ENCODE measurements at regions not wholly inside any gene's neighbourhood (a gene's known extent, or its start where the extent isn't known, plus 50 kb on each side); places are given as distances from the start of the nearest gene placed in this dataset.

DNA sequence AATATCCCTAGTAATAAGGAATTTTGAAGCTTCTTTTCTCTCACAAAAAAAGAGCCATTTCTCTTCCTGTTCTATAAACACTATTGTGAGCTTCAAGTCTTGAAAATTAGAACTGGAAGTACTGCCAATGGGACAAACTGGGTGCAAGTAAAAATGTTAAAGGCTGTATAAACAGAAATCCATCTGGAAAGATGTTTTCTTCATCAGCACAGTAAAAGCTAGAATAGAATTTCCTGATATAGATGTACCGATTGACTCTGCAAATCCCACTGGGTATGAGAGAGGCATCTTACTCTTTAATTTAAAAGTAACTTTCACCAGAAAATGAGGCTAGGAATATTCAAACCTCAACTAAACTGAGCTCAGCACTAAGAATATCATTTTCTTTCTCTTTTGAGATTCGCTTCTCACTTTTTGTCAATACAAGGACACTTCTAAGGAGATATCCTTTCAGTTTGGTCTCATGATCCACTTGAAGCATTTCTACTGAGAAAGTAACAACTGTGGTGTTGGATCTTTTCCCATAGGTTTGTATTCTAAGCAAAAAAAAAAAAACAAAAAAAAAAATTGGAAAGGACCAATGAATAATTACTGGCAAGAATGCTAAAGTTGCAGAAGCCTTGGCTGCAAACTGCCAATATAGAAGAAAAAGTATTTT is 169.0 kb upstream of the PRDM1 start:
- Histone ChIP-seq H3K4me2 (ENCODE audit: low read length) (no peak overlapping the region), H3K27me3 (ENCODE audit: insufficient read depth, low read length) (peaks cover 2% of the 10 kb centered on the region), H3K79me2 (ENCODE audit: insufficient read depth, low read length) (no peaks in the 10 kb centered on the region), H3K4me3 (ENCODE audit: insufficient read depth, low read depth, low read length) (no peak overlapping the region), H3K36me3 (ENCODE audit: insufficient read depth, low read length) (no peaks in the 10 kb centered on the region), H4K20me1 (ENCODE audit: insufficient read depth, low read length) (no peaks in the 10 kb centered on the region), H2AFZ (ENCODE audit: low read depth, low read length) (no peak overlapping the region), H3K9me3 (ENCODE audit: insufficient read depth, low read depth, low read length) (no peaks in the 10 kb centered on the region), H3K9ac (ENCODE audit: low read length) (no peak overlapping the region), H3K27ac (ENCODE audit: low read depth, low read length) (no peak overlapping the region), H3K4me1 (ENCODE audit: insufficient read depth, low read length) (no peaks in the 10 kb centered on the region)
- DNase-seq (ENCODE audit: low read depth) (no peak), FAIRE-seq (no peak)
- Mint-ChIP-seq H3K4me1 (ENCODE audit: low read depth, unreplicated experiment) (no peaks in the 10 kb centered on the region), H3K9me3 (ENCODE audit: unreplicated experiment) (no peaks in the 10 kb centered on the region), H3K4me3 (ENCODE audit: unreplicated experiment) (no peak overlapping the region), H3K27me3 (ENCODE audit: low read depth, unreplicated experiment) (no peaks in the 10 kb centered on the region), H3K27ac (ENCODE audit: unreplicated experiment) (no peak overlapping the region), H3K36me3 (ENCODE audit: low read depth, unreplicated experiment) (peaks cover 2% of the 10 kb centered on the region)
- no peak for TF ChIP-seq EZH2 (IDR thresholded peaks at IDR 0.05; ENCODE audit: insufficient read depth, low read length)
- TF ChIP-seq, protein P1, sequence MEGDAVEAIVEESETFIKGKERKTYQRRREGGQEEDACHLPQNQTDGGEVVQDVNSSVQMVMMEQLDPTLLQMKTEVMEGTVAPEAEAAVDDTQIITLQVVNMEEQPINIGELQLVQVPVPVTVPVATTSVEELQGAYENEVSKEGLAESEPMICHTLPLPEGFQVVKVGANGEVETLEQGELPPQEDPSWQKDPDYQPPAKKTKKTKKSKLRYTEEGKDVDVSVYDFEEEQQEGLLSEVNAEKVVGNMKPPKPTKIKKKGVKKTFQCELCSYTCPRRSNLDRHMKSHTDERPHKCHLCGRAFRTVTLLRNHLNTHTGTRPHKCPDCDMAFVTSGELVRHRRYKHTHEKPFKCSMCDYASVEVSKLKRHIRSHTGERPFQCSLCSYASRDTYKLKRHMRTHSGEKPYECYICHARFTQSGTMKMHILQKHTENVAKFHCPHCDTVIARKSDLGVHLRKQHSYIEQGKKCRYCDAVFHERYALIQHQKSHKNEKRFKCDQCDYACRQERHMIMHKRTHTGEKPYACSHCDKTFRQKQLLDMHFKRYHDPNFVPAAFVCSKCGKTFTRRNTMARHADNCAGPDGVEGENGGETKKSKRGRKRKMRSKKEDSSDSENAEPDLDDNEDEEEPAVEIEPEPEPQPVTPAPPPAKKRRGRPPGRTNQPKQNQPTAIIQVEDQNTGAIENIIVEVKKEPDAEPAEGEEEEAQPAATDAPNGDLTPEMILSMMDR (IDR thresholded peaks at IDR 0.05; ENCODE audit: insufficient read depth, low read depth, low read length) = no peak

- no peaks in the 10 kb centered on the region for H3K4me1 ChIP-seq (ENCODE audit: insufficient read depth, low read length)
- no peaks in the 10 kb centered on the region for H3K36me3 ChIP-seq (ENCODE audit: insufficient read depth, low read length)
- H3K4me3 ChIP-seq (ENCODE audit: insufficient read depth, low read depth, low read length) = no peak overlapping the region
- peaks cover 1% of the 10 kb centered on the region for H3K36me3 Mint-ChIP-seq (ENCODE audit: low read depth, unreplicated experiment)
- no peak overlapping the region for H3K27ac ChIP-seq (ENCODE audit: low read depth, low read length)
- H3K27ac Mint-ChIP-seq (ENCODE audit: unreplicated experiment) = no peak overlapping the region
- FAIRE-seq = no peak
- H3K9me3 Mint-ChIP-seq (ENCODE audit: unreplicated experiment) = no peaks in the 10 kb centered on the region
- TF ChIP-seq EZH2 (IDR thresholded peaks at IDR 0.05; ENCODE audit: insufficient read depth, low read length) = no peak
- no peak overlapping the region for H2AFZ ChIP-seq (ENCODE audit: low read depth, low read length)
- no peaks in the 10 kb centered on the region for H3K79me2 ChIP-seq (ENCODE audit: insufficient read depth, low read length)
- no peak for DNase-seq (ENCODE audit: low read depth)
- peaks cover 4% of the 10 kb centered on the region for H3K27me3 Mint-ChIP-seq (ENCODE audit: low read depth, unreplicated experiment)
- H3K9me3 ChIP-seq (ENCODE audit: insufficient read depth, low read depth, low read length) = no peaks in the 10 kb centered on the region
- H3K9ac ChIP-seq (ENCODE audit: low read length) = no peak overlapping the region
- no peaks in the 10 kb centered on the region for H4K20me1 ChIP-seq (ENCODE audit: insufficient read depth, low read length)
- H3K4me1 Mint-ChIP-seq (ENCODE audit: low read depth, unreplicated experiment) = no peaks in the 10 kb centered on the region
- H3K27me3 ChIP-seq (ENCODE audit: insufficient read depth, low read length) = no peaks in the 10 kb centered on the region
- no peak overlapping the region for H3K4me3 Mint-ChIP-seq (ENCODE audit: unreplicated experiment)
- no peak overlapping the region for H3K4me2 ChIP-seq (ENCODE audit: low read length)
These were observed 175.0 kb upstream of the PRDM1 start for GRCh38 chr6:105911106-105911629.

GRCh38 chr6:105909106-105909505 is 177.0 kb upstream of the PRDM1 start:
- H3K79me2 ChIP-seq (ENCODE audit: insufficient read depth, low read length) = no peaks in the 10 kb centered on the region
- no peak overlapping the region for H3K4me2 ChIP-seq (ENCODE audit: low read length)
- H3K27me3 ChIP-seq (ENCODE audit: insufficient read depth, low read length) = no peaks in the 10 kb centered on the region
- H3K27me3 Mint-ChIP-seq (ENCODE audit: low read depth, unreplicated experiment) = peaks cover 4% of the 10 kb centered on the region
- H3K27ac ChIP-seq (ENCODE audit: low read depth, low read length) = no peak overlapping the region
- no peak overlapping the region for H2AFZ ChIP-seq (ENCODE audit: low read depth, low read length)
- H3K4me1 Mint-ChIP-seq (ENCODE audit: low read depth, unreplicated experiment) = peaks cover 3% of the 10 kb centered on the region
- no peak overlapping the region for H3K27ac Mint-ChIP-seq (ENCODE audit: unreplicated experiment)
- FAIRE-seq = no peak
- no peaks in the 10 kb centered on the region for H3K9me3 Mint-ChIP-seq (ENCODE audit: unreplicated experiment)
- no peaks in the 10 kb centered on the region for H3K9me3 ChIP-seq (ENCODE audit: insufficient read depth, low read depth, low read length)
- H3K36me3 Mint-ChIP-seq (ENCODE audit: low read depth, unreplicated experiment) = peaks cover 1% of the 10 kb centered on the region
- H4K20me1 ChIP-seq (ENCODE audit: insufficient read depth, low read length) = no peaks in the 10 kb centered on the region
- no peak overlapping the region for H3K9ac ChIP-seq (ENCODE audit: low read length)
- H3K4me1 ChIP-seq (ENCODE audit: insufficient read depth, low read length) = no peaks in the 10 kb centered on the region
- H3K4me3 ChIP-seq (ENCODE audit: insufficient read depth, low read depth, low read length) = no peak overlapping the region
- H3K36me3 ChIP-seq (ENCODE audit: insufficient read depth, low read length) = no peaks in the 10 kb centered on the region
- TF ChIP-seq, protein P1 (IDR thresholded peaks at IDR 0.05; ENCODE audit: insufficient read depth, low read depth, low read length) = no peak
- no peak for TF ChIP-seq EZH2 (IDR thresholded peaks at IDR 0.05; ENCODE audit: insufficient read depth, low read length)
- H3K4me3 Mint-ChIP-seq (ENCODE audit: unreplicated experiment) = no peak overlapping the region
- DNase-seq (ENCODE audit: low read depth) = no peak
